Adrenal gland (tissue), 9 donors: ENCODE measurements at regions not wholly inside any gene's neighbourhood (a gene's known extent, or its start where the extent isn't known, plus 50 kb on each side); places are given as distances from the start of the nearest gene placed in this dataset.

Experiments used
- DNase-seq, 7 donors: peaks; one replicate each; pipeline ENCODE4 v3.0.0-alpha.2; 2019 to 2020
- H3K27ac ChIP-seq, 5 donors: fragments of 200-600 bp; sonication (generic) in 4 of 5; 1 replicate in 3 of 5; 2 replicates in 2 of 5; pipeline versions ENCODE4 v1.5.1 to v1.8.0; 2016 to 2020; ENCODE audit warnings: mild to moderate bottlenecking in 1 of 5
- H3K27me3 ChIP-seq: fragments of 200-600 bp; 2 replicates; pipeline ENCODE4 v1.8.0; 2021
- H3K36me3 ChIP-seq, 2 donors: fragments of 200-600 bp; replicated peaks in 1 of 2; 1 replicate in 1 of 2; 2 replicates in 1 of 2; pipeline versions ENCODE4 v1.5.1 to v1.8.0; 2018 to 2022
- H3K4me1 ChIP-seq, 2 donors: fragments of 200-600 bp; replicated peaks in 1 of 2; 1 replicate in 1 of 2; 2 replicates in 1 of 2; pipeline versions ENCODE4 v1.5.1 to v1.8.0; 2018 to 2021
- H3K4me3 ChIP-seq, 4 donors: fragments of 200-600 bp; sonication (generic) in 3 of 4; one replicate each; pipeline ENCODE4 v1.5.1; 2016 to 2018
- H3K9me3 ChIP-seq, 3 donors: fragments of 200-600 bp; sonication (generic) in 1 of 3; replicated peaks in 1 of 3; 1 replicate in 2 of 3; 2 replicates in 1 of 3; pipeline versions ENCODE4 v1.5.1 to v1.8.0; 2016 to 2021
- CTCF ChIP-seq, 6 experiments: fragments of 450-650 bp in 4 of 6; fragments of 200-600 bp in 2 of 6; sonication (generic) in 1 of 6; IDR thresholded peaks; 1 replicate in 5 of 6; 2 replicates in 1 of 6; pipeline versions ENCODE4 v1.5.1 to v1.8.0; 2016 to 2021; ENCODE audit warnings: antibody characterized with exemption in 6 of 6, mild to moderate bottlenecking in 2 of 6, moderate library complexity in 1 of 6
- POLR2A ChIP-seq, 2 donors: fragments of 450-650 bp; IDR thresholded peaks; one replicate each; pipeline ENCODE4 v1.6.1; 2017; ENCODE audit warnings: antibody characterized with exemption in 2 of 2, mild to moderate bottlenecking in 2 of 2, moderate library complexity in 1 of 2
- WGBS, 4 donors: extraction: QIAGEN DNeasy Blood & Tissue Kit in 2 of 4; methylation state at CpG; one replicate each; pipeline versions ENCODE4 v1.1.5 to v1.1.7; 2013 to 2017; 5-methylcytosine and 5-hydroxymethylcytosine counted together
- intact Hi-C, 2 donors: fragments of 100-400 bp; cut with DNase I; formaldehyde crosslinking; loops; one replicate each; pipeline versions ENCODE4 v1.14.1 to v1.15.0; 2022 to 2023
- donor health status: healthy with polysubstance abuse.
- donor health status: Bipolar disorder and iron deficiency.
- donor health status: DM: yes; HTN: yes; CAD: no.
- donor health status: DM: no; HTN: no; CAD: no.
- donor health status: DM: no; HTN: no; CAD: no.

- intact Hi-C loops = no loop called here
- Histone ChIP-seq H3K36me3 (no peaks in the 10 kb centered on the region), H3K9me3 (no peaks in the 10 kb centered on the region), H3K27ac (no peak overlapping the region), H3K4me3 (no peak overlapping the region), H3K4me1 (no peaks in the 10 kb centered on the region), H3K27me3 (no peaks in the 10 kb centered on the region)
- DNase-seq = no peak
- WGBS, 4 donors = 42 to 63% (median 47%) methylated on average over 6 of the region's 6 CpGs
- TF ChIP-seq POLR2A (IDR thresholded peaks at IDR 0.05) (no peak), CTCF (IDR thresholded peaks at IDR 0.05) (no peak)
Observed at GRCh38 chr16:6209355-6209930, 1111.8 kb upstream of the EEF2KMT start.

- Histone ChIP-seq H3K4me1 (no peaks in the 10 kb centered on the region), H3K27ac (no peak overlapping the region), H3K36me3 (no peaks in the 10 kb centered on the region), H3K27me3 (no peaks in the 10 kb centered on the region), H3K9me3 (no peaks in the 10 kb centered on the region), H3K4me3 (no peak overlapping the region)
- WGBS, 4 donors = 83 to 92% (median 84%) methylated on average over 3 of the region's 3 CpGs
- DNase-seq = no peak
- TF ChIP-seq CTCF (IDR thresholded peaks at IDR 0.05) (no peak), POLR2A (IDR thresholded peaks at IDR 0.05) (no peak)
- intact Hi-C loops = no loop called here
Observed at GRCh38 chr16:6207580-6207979, 1110.0 kb upstream of the EEF2KMT start.

- Histone ChIP-seq H3K27ac (no peak overlapping the region), H3K27me3 (no peaks in the 10 kb centered on the region), H3K4me1 (no peaks in the 10 kb centered on the region), H3K4me3 (no peak overlapping the region), H3K36me3 (no peaks in the 10 kb centered on the region), H3K9me3 (no peaks in the 10 kb centered on the region)
- DNase-seq = no peak
- WGBS, 4 donors = 26 to 28% (median 26%) methylated on average over 3 of the region's 3 CpGs
- intact Hi-C loops = no loop called here
- TF ChIP-seq CTCF (IDR thresholded peaks at IDR 0.05) (no peak), POLR2A (IDR thresholded peaks at IDR 0.05) (no peak)
Observed at GRCh38 chr16:6207124-6207523, 1109.5 kb upstream of the EEF2KMT start.

- 55 to 61% (median 57%) methylated on average over 5 of the region's 5 CpGs for whole genome bisulfite sequencing, 4 donors
- Histone ChIP-seq H3K9me3 (no peaks in the 10 kb centered on the region), H3K4me1 (no peaks in the 10 kb centered on the region), H3K27me3 (no peaks in the 10 kb centered on the region), H3K27ac (no peak overlapping the region), H3K4me3 (no peak overlapping the region), H3K36me3 (no peaks in the 10 kb centered on the region)
- TF ChIP-seq CTCF (IDR thresholded peaks at IDR 0.05) (no peak), POLR2A (IDR thresholded peaks at IDR 0.05) (no peak)
- no peak for DNase-seq
- intact Hi-C loops = no loop called here
Observed at GRCh38 chr16:6206080-6206479, 1108.5 kb upstream of the EEF2KMT start.
